NCI-H748 treated with DMSO at 0.1 percent for 48 hours (cell line): ENCODE measurements at regions not wholly inside any gene's neighbourhood (a gene's known extent, or its start where the extent isn't known, plus 50 kb on each side); places are given as distances from the start of the nearest gene placed in this dataset.
"Not testable (repeated sequence)": the region's sequence is repeated elsewhere in the genome, so short reads cannot be mapped to it uniquely, and the experiment has no call there.

ENCODE experiments used
- DNase-seq: peaks from one replicate; lab custom pipeline; 2025; lab: John Stamatoyannopoulos, UW

DNA sequence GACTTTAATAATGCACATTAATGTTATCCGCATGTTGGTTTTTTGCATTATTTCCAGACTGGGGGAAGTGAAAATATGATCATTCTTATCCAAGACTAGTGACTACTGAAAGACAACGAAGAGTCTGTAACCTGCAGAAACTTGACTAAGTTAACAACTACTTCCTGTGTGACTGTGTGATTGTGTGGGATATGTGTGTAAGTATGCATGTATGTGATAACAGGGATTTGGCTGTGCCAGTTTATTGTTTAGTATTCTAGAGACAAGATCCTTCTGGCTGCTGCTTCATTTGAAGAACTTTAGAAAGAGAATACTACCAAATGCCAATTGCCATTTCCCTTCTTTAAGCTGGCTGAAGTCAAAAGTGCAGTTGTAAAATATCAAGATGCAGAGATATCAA is 375.7 kb upstream of the PRR16 start:
- DNase-seq = no peak

DNA sequence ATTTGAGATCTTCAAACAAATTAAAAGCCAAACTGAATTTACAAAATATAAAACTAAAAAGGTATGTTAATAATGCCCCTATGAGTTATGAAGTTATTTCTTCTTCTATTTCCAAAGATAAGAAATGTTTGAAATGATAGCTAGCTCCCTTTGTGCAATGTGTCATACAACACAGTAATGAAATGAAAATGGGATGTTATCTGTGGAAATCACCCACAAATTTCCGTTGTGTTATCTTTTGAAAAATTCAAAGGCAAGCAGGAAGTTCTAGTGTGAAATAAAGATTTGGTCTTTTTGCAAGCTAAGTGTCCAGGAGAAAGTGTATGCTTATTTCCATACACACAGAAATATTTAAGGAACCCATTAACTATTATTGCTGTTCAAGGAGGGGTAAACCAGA is 375.3 kb upstream of the PRR16 start:
- no peak for DNase-seq

DNA sequence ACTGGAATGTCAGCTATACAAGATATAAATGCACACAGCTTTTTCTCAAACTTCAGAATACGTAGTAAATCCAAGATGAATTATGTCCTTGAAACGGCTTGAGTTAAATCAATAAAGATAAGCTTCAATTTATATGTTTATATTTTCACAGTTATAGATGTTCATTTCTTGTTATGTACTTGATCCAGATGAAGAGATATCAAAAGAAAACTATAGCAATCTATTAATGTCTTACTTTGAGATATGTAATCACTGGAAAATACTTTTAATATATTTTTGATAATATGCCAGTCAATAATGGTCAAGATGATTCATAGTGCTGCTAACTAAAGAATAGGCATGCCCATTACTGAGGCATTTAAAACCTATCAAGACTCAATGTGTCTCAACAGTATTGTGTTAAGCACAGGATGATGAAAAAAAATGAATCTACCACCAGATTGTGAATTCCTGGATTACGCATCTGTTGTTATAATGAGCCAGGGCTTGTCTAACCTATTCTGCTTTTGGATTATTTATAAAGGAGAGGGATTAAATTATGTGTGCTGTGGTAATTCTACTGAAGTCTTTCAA is 372.6 kb upstream of the PRR16 start:
- no peak for DNase-seq

GRCh38 chr5:120092649-120093048 is 371.5 kb upstream of the PRR16 start:
- no peak for DNase-seq

- DNase-seq = no peak
These were observed 370.9 kb upstream of the PRR16 start for GRCh38 chr5:120093178-120093577.

DNA sequence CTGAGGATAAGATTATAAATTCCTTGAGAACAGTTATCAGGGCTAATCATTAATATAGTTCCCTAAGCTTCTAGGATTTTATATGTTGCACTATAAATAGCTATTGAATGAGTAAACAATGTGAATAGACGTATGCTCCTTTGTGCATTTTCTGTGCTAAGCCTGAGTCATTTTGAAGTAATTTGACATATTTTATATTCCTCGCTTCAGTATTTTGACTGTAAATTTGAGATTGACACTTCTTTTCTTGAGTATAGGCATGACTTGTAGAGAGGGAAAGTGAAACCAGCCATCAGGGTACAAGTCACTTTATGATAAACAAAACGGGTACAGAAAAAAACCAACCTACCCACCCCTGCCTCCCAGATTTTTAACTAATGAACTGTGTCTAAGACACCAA is 367.7 kb upstream of the PRR16 start:
- DNase-seq = no peak

DNA sequence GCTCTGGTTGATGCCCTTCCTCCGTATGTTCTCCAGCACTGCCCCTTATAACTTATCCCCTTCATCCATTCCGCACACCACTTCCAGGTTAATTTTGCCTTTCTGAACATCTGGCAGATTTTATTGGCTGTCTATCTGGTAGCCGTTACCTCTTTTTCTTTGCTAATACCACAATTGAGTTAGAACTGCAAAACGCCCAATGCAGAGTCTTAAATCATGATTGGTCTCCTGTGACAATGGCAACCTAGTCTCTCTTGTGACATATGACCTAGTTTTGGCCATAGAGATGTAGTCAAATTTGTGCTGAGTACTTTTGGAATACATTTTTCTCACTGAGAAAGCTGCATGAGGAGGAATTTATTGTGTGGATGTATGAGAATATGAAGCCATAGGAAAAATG is 365.7 kb upstream of the PRR16 start:
- no peak for DNase-seq

DNA sequence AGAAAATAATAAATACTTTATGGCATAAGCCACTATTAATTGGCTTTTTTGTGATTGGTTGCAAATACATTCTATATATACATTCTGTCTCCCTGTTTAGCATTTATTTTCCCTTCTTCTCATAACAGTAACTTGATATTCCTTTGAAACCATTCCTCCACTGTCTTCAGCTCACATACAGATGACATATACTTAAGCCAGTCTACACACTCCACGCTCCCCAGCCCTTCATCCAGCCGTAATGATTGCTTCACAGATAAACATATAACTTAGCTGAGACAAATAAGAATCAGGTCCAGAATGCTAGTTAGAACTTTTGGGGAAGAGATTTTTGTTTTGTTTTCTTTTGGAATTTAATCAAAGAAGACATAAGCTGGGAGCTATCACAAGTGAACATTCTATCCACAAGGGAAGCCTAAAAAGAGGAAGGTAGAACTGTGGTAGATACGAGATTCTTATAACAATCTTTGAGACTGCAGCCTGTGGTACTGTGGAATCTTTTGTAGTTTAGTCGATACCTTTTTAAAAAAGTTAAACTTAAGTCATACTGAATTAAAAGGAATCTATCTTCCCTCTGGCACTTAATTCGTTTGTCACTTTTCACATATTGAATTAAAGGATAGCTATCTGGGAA is 365.1 kb upstream of the PRR16 start:
- no peak for DNase-seq

DNA sequence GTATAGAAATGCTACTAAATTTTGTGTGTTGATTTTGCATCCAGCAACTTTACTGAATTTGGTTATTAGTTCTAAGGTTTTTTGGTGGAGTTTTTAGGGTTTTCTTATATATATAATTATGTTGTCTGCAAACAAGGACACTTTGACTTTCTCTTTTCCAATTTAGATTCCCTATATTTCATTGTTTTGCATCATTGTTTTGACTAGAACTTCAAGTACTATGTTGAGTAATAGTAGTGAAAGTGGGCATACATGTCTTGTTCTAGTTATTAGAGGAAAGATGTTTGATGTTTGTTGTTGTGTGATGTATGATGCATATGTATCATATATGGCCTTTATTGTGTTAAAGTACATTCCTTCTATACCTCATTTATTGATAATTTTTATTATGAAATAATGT is 362.3 kb upstream of the PRR16 start:
- DNase-seq = no peak

GRCh38 chr5:120103495-120103894 is 360.6 kb upstream of the PRR16 start:
- no peak for DNase-seq

DNA sequence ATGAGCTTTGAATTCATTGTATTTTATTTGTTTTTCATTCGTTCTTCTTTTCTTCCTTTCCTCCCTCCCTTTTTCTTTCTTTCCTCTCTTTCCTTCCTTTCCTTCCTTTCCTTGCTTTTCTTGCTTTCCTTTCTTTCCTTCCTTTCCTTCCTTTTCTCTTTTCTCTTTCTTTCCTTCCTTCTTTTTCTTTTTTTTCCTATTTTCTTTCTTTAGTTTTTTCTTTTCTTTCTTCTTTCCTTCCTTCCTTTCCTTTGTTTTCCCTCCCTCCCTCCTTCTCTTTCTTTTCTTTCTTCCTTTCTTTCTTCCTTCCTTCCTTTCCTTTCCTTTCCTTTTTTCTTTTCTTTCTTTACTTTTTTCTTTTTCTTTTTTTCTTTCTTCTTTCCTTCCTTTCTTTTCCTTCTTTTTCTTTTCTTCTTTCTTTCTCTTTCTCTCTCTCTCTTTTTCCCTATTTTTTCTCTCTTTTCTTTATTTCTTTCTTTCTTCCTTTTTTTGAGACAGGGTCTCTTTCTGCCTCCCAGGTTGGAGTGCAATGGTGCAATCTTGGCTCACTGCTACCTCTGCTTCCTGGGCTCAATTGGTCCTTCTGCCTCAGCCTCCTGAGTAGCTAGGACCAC is 357.1 kb upstream of the PRR16 start:
- DNase-seq = no peak

DNA sequence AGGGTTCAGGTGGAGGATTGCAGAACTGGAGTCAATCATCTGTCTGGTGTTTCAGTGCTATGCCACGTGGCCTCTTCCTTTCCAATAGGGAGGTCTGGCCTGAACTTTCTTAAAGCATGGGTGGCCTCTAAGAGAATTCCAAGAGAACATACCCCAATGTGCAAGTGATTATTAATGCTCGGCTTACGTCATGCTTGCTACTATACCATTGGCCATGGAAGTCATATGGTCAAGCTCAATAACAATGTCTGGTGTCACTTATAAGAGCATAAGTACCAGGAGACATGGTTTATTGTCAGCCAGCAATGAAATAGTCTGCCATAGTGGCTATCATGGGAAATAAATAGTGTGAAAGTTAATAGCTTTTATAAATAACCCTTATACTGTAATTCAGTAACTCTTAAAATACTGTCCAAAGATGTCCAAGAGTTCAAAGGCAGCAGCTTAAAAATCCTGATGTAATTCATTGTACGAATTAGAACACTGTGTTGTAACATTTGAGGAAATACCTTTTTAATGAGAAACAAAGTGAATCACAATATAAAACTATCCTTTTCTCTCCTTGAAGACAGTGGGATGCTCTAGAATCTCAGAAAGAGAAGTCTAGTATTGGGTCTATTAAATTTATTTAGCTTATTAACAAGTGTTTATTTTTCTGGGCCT is 355.4 kb upstream of the PRR16 start:
- no peak for DNase-seq

GRCh38 chr5:120122703-120123102 is 341.4 kb upstream of the PRR16 start:
- DNase-seq = no peak

GRCh38 chr5:120124031-120124430 is 340.1 kb upstream of the PRR16 start:
- no peak for DNase-seq

GRCh38 chr5:120124961-120125360 is 339.1 kb upstream of the PRR16 start:
- no peak for DNase-seq

DNA sequence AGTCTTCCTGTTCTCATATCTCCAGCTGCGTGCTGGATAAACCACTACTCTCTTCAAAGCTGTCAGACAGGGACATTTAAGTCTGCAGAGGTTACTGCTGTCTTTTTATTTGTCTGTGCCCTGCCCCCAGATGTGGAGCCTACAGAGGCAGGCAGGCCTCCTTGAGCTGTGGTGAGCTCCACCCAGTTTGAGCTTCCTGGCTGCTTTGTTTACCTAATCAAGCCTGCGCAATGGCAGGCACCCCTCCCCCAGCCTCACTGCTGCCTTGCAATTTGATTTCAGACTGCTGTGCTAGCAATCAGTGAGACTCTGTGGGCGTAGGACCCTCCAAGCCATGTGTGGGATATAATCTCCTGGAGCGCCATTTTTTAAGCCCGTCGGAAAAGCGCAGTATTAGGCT is 331.8 kb upstream of the PRR16 start:
- not testable (repeated sequence) for DNase-seq

GRCh38 chr5:120134944-120135343 is 329.2 kb upstream of the PRR16 start:
- no peak for DNase-seq

GRCh38 chr5:120137582-120137981 is 326.5 kb upstream of the PRR16 start:
- DNase-seq = no peak

- DNase-seq = no peak
These were observed 325.1 kb upstream of the PRR16 start for GRCh38 chr5:120139039-120139438.

DNA sequence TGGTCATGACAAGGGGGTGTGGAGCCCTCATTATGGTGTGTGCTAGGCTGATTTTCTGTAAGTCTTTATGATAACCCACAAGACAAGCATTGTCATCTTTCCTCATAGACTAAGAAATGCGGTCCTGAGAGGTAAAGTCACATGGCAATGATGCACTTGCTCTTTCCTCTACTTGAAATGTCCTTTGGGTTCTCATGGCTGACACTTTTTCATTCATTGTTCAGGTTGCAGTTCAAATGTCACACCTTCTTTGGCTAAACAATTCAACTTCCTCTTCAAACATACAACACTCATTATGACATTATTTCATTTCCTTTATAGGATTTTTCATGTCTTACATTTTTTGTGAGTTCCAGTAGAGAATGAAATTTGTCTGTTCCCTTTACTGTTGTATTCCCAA is 323.6 kb upstream of the PRR16 start:
- no peak for DNase-seq

- no peak for DNase-seq
These were observed 323.0 kb upstream of the PRR16 start for GRCh38 chr5:120141076-120141475.

DNA sequence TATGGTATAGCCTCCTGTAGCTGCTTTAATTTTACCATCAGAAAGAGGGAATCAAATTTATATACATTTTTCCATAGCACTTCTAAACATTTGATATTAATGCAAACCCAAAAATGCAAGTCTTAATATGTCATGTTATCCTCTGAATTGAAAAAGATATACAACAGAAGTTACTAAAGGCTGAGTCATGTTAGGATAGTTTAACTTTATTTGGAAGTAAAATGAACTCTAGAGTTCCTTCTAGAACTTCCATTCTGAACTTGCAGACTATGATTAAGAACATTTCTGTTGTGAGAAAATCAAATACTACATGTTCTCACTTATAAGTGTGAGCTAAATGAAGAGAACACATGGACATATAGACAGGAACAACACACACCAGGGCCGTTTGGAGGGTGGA is 317.3 kb upstream of the PRR16 start:
- no peak for DNase-seq

DNA sequence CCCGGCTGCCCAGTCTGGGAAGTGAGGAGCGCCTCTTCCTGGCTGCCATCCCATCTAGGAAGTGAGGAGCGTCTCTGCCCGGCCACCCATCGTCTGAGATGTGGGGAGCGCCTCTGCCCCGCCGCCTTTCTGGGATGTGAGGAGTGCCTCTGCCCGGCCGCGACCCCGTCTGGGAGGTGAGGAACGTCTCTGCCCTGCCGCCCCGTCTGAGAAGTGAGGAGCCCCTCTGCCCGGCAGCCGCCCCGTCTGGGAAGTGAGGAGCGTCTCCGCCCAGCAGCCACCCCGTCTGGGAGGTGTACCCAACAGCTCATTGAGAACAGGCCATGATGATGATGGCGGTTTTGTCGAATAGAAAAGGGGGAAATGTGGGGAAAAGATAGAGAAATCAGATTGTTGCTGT is 316.2 kb upstream of the PRR16 start:
- DNase-seq = not testable (repeated sequence)
